HCT116 (cell line): ENCODE measurements at regions not wholly inside any gene's neighbourhood (a gene's known extent, or its start where the extent isn't known, plus 50 kb on each side); places are given as distances from the start of the nearest gene placed in this dataset.

Source experiments
- ATAC-seq: fragments of 200-7000 bp; cut with Tn5 transposase; 2 replicates; pipeline ENCODE4 v1.9.1; 2020; ENCODE audit warnings: mild to moderate bottlenecking, moderate library complexity
- BruUV-seq: library from RNA; stranded (reverse); fragments of 400-500 nt; replicated peaks from 2 replicates; lab custom pipeline; 2021; lab: Mats Ljungman, UMichigan
- CTCF ChIA-PET: fragments of 300-600 bp; sonication (Branson Sonifier 250); formaldehyde crosslinking; loops from one replicate; lab custom pipeline; 2021; ENCODE audit warnings: antibody characterized with exemption; lab: Charles Lee
- POLR2A ChIA-PET: fragments of 300-600, 350-600 bp; sonication (Branson Sonifier 250); formaldehyde crosslinking; loops from one replicate; lab custom pipeline; 2021; ENCODE audit warnings: antibody characterized with exemption; lab: Charles Lee
- RAD21 ChIA-PET, 2 experiments: fragments of 300-600 bp; sonication (Branson Sonifier 250); formaldehyde crosslinking; loops; one replicate each; lab custom pipeline; 2023; ENCODE audit warnings: low total read pairs in 2 of 2; ENCODE audit not compliant: uncharacterized antibody in 2 of 2, unreplicated experiment in 2 of 2, low non-redundant PET in 1 of 2; lab: Charles Lee
- DNase-seq: peaks from one replicate; pipeline ENCODE4 v3.0.0-alpha.2; 2010; ENCODE audit warnings: low read depth, low spot score
- H2AFZ ChIP-seq: fragments of 200-600 bp; shearing (Covaris generic), sonication (generic); 2 replicates; pipeline ENCODE4 v1.6.1; 2017; ENCODE audit warnings: low read depth, mixed run types, mixed read lengths, antibody characterized with exemption, low read length; ENCODE audit not compliant: poor library complexity, severe bottlenecking
- H3K27ac ChIP-seq: 2 replicates; pipeline ENCODE4 v1.5.1; 2012; ENCODE audit warnings: low read depth, low read length
- H3K27me3 ChIP-seq: fragments of 200-600 bp; sonication (generic); 2 replicates; pipeline ENCODE4 v1.6.1; 2016; ENCODE audit warnings: mixed run types, low read length, mixed read lengths; ENCODE audit not compliant: insufficient read depth
- H3K36me3 ChIP-seq, 2 experiments: fragments of 200-500 bp in 1 of 2; fragments of 200-600 bp in 1 of 2; sonication (Bioruptor generic) in 1 of 2; sonication (generic) in 1 of 2; 2 replicates each; pipeline versions ENCODE4 v1.5.1 to v1.6.1; 2014 to 2016; ENCODE audit warnings: low read length in 2 of 2, inconsistent platforms in 1 of 2, mixed read lengths in 1 of 2, mixed run types in 1 of 2; ENCODE audit not compliant: insufficient read depth in 2 of 2, control insufficient read depth in 1 of 2
- H3K4me1 ChIP-seq, 2 experiments: fragments of 200-600 bp in 1 of 2; sonication (generic) in 1 of 2; 2 replicates each; pipeline versions ENCODE4 v1.5.1 to v1.6.1; 2012 to 2017; ENCODE audit warnings: low read length in 2 of 2, inconsistent platforms in 1 of 2, mild to moderate bottlenecking in 1 of 2, mixed read lengths in 1 of 2, mixed run types in 1 of 2, moderate library complexity in 1 of 2; ENCODE audit not compliant: insufficient read depth in 2 of 2, control insufficient read depth in 1 of 2
- H3K4me2 ChIP-seq: fragments of 200-600 bp; sonication (generic); 2 replicates; pipeline ENCODE4 v1.6.1; 2017; ENCODE audit warnings: mixed run types, low read length, mixed read lengths
- H3K4me3 ChIP-seq, 2 experiments: fragments of 200-600 bp in 1 of 2; sonication (generic) in 1 of 2; replicated peaks in 1 of 2; 2 replicates each; pipeline ENCODE4 v1.5.1; 2011 to 2016; ENCODE audit warnings: low read length in 2 of 2, control low read depth in 1 of 2, low read depth in 1 of 2, mild to moderate bottlenecking in 1 of 2, mixed read lengths in 1 of 2, mixed run types in 1 of 2
- H3K79me2 ChIP-seq: fragments of 200-600 bp; sonication (generic); 2 replicates; pipeline ENCODE4 v1.6.1; 2017; ENCODE audit warnings: mild to moderate bottlenecking, mixed run types, low read length, moderate library complexity, mixed read lengths; ENCODE audit not compliant: insufficient read depth
- H3K9ac ChIP-seq: fragments of 200-600 bp; sonication (generic); 2 replicates; pipeline ENCODE4 v1.6.1; 2016; ENCODE audit warnings: low read length, mixed read lengths
- H3K9me2 ChIP-seq: fragments of 200-600 bp; sonication (generic), shearing (Covaris generic); 2 replicates; pipeline ENCODE4 v1.6.1; 2017; ENCODE audit warnings: mixed run types, mild to moderate bottlenecking, moderate library complexity; ENCODE audit not compliant: insufficient read depth
- H3K9me3 ChIP-seq, 2 experiments: fragments of 200-500 bp in 1 of 2; fragments of 200-600 bp in 1 of 2; sonication (Bioruptor generic) in 1 of 2; sonication (generic) in 1 of 2; 2 replicates each; pipeline ENCODE4 v1.6.1; 2014 to 2017; ENCODE audit warnings: low read length in 2 of 2, mixed read lengths in 2 of 2, inconsistent platforms in 1 of 2, low read depth in 1 of 2, mild to moderate bottlenecking in 1 of 2, mixed run types in 1 of 2, moderate library complexity in 1 of 2; ENCODE audit not compliant: control insufficient read depth in 1 of 2, insufficient read depth in 1 of 2
- H4K20me1 ChIP-seq: fragments of 200-600 bp; sonication (generic), shearing (Covaris generic); 2 replicates; pipeline ENCODE4 v1.6.1; 2017; ENCODE audit warnings: mixed run types, mild to moderate bottlenecking, moderate library complexity; ENCODE audit not compliant: insufficient read depth
- CBX3 ChIP-seq: IDR thresholded peaks from 2 replicates; pipeline ENCODE4 v1.6.1; 2012; ENCODE audit warnings: low read depth
- EZH2phosphoT487 ChIP-seq: fragments of 200-600 bp; IDR thresholded peaks from 2 replicates; pipeline ENCODE4 v1.6.1; 2018; ENCODE audit warnings: antibody characterized with exemption, borderline replicate concordance
- FOSL1 ChIP-seq: IDR thresholded peaks from 2 replicates; pipeline ENCODE4 v1.6.1; 2012; ENCODE audit warnings: low read depth
- POLR2A ChIP-seq: IDR thresholded peaks from 2 replicates; pipeline ENCODE4 v1.7.0; 2011; ENCODE audit warnings: borderline replicate concordance; ENCODE audit not compliant: insufficient read depth, insufficient read length; ENCODE audit errors: extremely low read depth
- POLR2AphosphoS5 ChIP-seq: IDR thresholded peaks from 2 replicates; pipeline ENCODE4 v1.6.1; 2011; ENCODE audit warnings: mild to moderate bottlenecking, low read depth, low read length, moderate library complexity
- SIN3A ChIP-seq: IDR thresholded peaks from 2 replicates; pipeline ENCODE4 v1.6.1; 2012; ENCODE audit warnings: low read depth
- ZBTB33 ChIP-seq: IDR thresholded peaks from 2 replicates; pipeline ENCODE4 v1.6.1; 2011; ENCODE audit warnings: mild to moderate bottlenecking, low read length, moderate library complexity; ENCODE audit not compliant: insufficient replicate concordance; ENCODE audit errors: extremely low read depth
- ZFX ChIP-seq: fragments of 450-650 bp; IDR thresholded peaks from 2 replicates; pipeline ENCODE4 v1.6.1; 2017
- intact Hi-C: fragments of 100-400 bp; cut with micrococcal nuclease; formaldehyde crosslinking; loops from 2 replicates; pipeline ENCODE4 v1.10.0; 2022
- TF ChIP-seq, protein P1 (sequence below), 3 experiments: fragments of 200-600 bp in 1 of 3; sonication (generic) in 1 of 3; IDR thresholded peaks in 2 of 3; conservative IDR thresholded peaks in 1 of 3; 2 replicates each; pipeline ENCODE4 v1.5.1; 2012 to 2017; ENCODE audit warnings: low read depth in 2 of 3, low read length in 2 of 3, antibody characterized with exemption in 1 of 3, borderline replicate concordance in 1 of 3, control low read depth in 1 of 3, mild to moderate bottlenecking in 1 of 3, mixed read lengths in 1 of 3, mixed run types in 1 of 3, moderate library complexity in 1 of 3; ENCODE audit not compliant: insufficient read depth in 1 of 3

DNA sequence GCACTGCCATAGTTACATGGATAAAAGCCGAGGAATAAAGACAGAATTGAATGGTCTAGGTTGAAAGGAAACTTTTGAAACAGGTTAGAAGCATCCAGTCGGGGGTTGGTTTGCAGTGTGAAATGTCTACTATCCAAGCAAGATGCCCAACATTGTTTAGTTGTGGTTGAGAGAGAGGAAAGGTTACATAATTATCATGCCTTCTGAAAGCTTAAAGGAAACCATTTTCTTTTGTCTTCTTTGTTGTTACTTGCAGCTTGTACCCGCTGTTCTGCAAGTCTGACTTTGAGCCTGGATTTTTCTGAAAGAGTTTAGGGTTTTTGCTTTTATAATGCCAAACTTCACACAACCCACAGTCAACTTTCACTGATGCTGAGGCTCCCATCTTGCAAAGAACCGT lies 167.9 kb downstream of the AXIN2 start:
- no peak for DNase-seq
- no peak for ATAC-seq
- Histone ChIP-seq H3K9ac (no peak overlapping the region), H3K9me3 (no peaks in the 10 kb centered on the region), H2AFZ (no peak overlapping the region), H3K9me2 (0 out of 2 replicates have a peak, but pooled peaks cover 3% of the 10 kb centered on the region), H3K36me3 (no peaks in the 10 kb centered on the region), H3K79me2 (no peaks in the 10 kb centered on the region), H3K4me3 (no peak overlapping the region), H4K20me1 (no peaks in the 10 kb centered on the region), H3K27me3 (no peaks in the 10 kb centered on the region), H3K4me2 (no peak overlapping the region), H3K27ac (no peak overlapping the region), H3K4me1 (peaks cover 7 to 16% of the 10 kb centered on the region in 2 experiments)
- POLR2A ChIA-PET, result no interaction called here
- RAD21 ChIA-PET, result no interaction called here
- BruUV-seq, result no TSS peak
- intact Hi-C loops, result no loop called here
- CTCF ChIA-PET, result no interaction called here
- TF ChIP-seq POLR2AphosphoS5 (no peak), CBX3 (no peak), POLR2A (no peak), ZBTB33 (no peak), EZH2phosphoT487 (no peak), SIN3A (no peak), ZFX (no peak), FOSL1 (no peak)
- TF ChIP-seq, protein P1, sequence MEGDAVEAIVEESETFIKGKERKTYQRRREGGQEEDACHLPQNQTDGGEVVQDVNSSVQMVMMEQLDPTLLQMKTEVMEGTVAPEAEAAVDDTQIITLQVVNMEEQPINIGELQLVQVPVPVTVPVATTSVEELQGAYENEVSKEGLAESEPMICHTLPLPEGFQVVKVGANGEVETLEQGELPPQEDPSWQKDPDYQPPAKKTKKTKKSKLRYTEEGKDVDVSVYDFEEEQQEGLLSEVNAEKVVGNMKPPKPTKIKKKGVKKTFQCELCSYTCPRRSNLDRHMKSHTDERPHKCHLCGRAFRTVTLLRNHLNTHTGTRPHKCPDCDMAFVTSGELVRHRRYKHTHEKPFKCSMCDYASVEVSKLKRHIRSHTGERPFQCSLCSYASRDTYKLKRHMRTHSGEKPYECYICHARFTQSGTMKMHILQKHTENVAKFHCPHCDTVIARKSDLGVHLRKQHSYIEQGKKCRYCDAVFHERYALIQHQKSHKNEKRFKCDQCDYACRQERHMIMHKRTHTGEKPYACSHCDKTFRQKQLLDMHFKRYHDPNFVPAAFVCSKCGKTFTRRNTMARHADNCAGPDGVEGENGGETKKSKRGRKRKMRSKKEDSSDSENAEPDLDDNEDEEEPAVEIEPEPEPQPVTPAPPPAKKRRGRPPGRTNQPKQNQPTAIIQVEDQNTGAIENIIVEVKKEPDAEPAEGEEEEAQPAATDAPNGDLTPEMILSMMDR (IDR thresholded peaks at IDR 0.05 in 2 of 3, conservative IDR thresholded peaks at IDR 0.05 in 1 of 3; ENCODE audit: borderline replicate concordance in 1 of 3, insufficient read depth in 1 of 3, low read depth in 2 of 3, low read length in 2 of 3), result no peak
